ENCODE measurements at regions not wholly inside any gene's neighbourhood (a gene's known extent, or its start where the extent isn't known, plus 50 kb on each side); places are given as distances from the start of the nearest gene placed in this dataset.

DNA sequence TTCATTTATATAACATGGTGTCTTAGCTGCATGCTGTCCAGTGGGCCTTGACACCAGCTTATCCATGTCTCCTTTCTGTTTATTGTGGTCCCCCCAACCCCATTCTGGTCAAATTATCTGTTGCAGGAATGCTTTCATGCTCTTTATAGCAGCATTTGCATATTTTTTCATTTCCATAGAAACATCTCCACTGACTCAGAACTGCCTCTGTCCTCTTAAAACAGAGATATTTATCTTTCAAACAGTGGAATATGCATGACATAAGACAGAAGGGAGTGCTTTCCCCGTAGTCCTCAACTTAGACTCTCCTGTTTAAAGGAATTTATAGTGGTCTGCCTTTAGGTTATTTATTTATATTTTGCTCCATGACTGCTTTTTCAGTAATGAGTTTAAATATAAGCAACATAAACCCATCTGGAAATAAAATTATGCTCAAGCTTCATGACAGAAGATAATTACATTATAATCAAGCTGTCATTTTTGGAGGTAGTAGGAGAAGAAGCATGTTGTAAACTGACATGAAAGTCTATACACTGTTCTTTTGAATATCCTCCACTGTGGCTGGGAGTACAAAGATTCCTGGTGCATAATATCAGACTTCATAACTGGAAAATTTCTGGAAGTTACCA lies 179.5 kb upstream of the CD96 start:
- Histone ChIP-seq H3K79me2 (ENCODE audit: control insufficient read depth in 1 of 2, insufficient read depth in 2 of 2, low read length in 2 of 2) (no peaks in the 10 kb centered on the region), H4K8ac (ENCODE audit: extremely low read depth, insufficient read depth, low read length) (no peak overlapping the region), H3K4me3 (ENCODE audit: extremely low read depth in 1 of 4, insufficient read depth in 2 of 4, low read depth in 3 of 4, low read length in 4 of 4) (no peak overlapping the region), H3K79me1 (ENCODE audit: low read depth, low read length) (no peaks in the 10 kb centered on the region), H3K23ac (ENCODE audit: insufficient read length) (no peak overlapping the region), H3K4ac (replicated peaks; ENCODE audit: insufficient read length, low read depth, low read length) (no peak overlapping the region), H3K14ac (ENCODE audit: insufficient read length) (no peak overlapping the region), H3K36me3 (ENCODE audit: control insufficient read depth in 2 of 4, insufficient read depth in 4 of 4, low read length in 3 of 4) (no peaks in the 10 kb centered on the region), H2BK20ac (ENCODE audit: low read length) (no peak overlapping the region), H2BK120ac (replicated peaks; ENCODE audit: low read depth, low read length) (no peak overlapping the region), H3K27me3 (replicated peaks in 1 of 4; ENCODE audit: control insufficient read depth in 3 of 4, extremely low read depth in 1 of 4, insufficient read depth in 3 of 4, low read length in 3 of 4) (no peaks in the 10 kb centered on the region), H2BK12ac (ENCODE audit: low read depth, low read length) (no peak overlapping the region), H4K91ac (replicated peaks; ENCODE audit: insufficient read length, low read length) (no peak overlapping the region), H3K4me2 (ENCODE audit: insufficient read depth in 1 of 2, low read depth in 2 of 2, low read length in 2 of 2) (no peak overlapping the region), H3K18ac (ENCODE audit: extremely low read depth, low read length) (no peak overlapping the region), H3K9me3 (ENCODE audit: insufficient read depth in 2 of 2, low read depth in 1 of 2, low read length in 1 of 2) (0 out of 4 replicates have a peak, but pooled peaks cover 0 to 3% of the 10 kb centered on the region in 2 experiments), H3K4me1 (replicated peaks in 1 of 4; ENCODE audit: control insufficient read depth in 3 of 4, insufficient read depth in 4 of 4, low read length in 3 of 4) (no peaks in the 10 kb centered on the region), H3K9ac (replicated peaks in 1 of 4; ENCODE audit: extremely low read depth in 1 of 4, low read depth in 3 of 4, low read length in 3 of 4) (no peak overlapping the region), H2AK5ac (ENCODE audit: low read depth, low read length) (no peak overlapping the region), H3K23me2 (ENCODE audit: low read depth, low read length) (no peaks in the 10 kb centered on the region), H4K5ac (ENCODE audit: insufficient read length, low read depth, low read length) (no peak overlapping the region), H2AFZ (ENCODE audit: low read length) (no peak overlapping the region), H4K20me1 (replicated peaks in 1 of 2; ENCODE audit: control insufficient read depth in 1 of 2, insufficient read depth in 2 of 2, low read length in 2 of 2) (no peaks in the 10 kb centered on the region), H2BK15ac (ENCODE audit: low read length) (no peak overlapping the region), H2BK5ac (ENCODE audit: low read depth, low read length) (no peak overlapping the region), H3K56ac (replicated peaks; ENCODE audit: insufficient read length, low read depth, low read length) (no peak overlapping the region), H3K27ac (ENCODE audit: low read depth, low read length) (no peak overlapping the region)
- no peak for FAIRE-seq
- POLR2A ChIA-PET (ENCODE audit: partially characterized antibody): no interaction called here
- CTCF ChIA-PET (ENCODE audit: partially characterized antibody): interaction anchor here (0.8 kb wide), 1 partner anchor 17 kb away, joined by 3 read pairs; no protein-coding TSS in a partner anchor
- 100% methylated on average over 1 of the region's 1 CpG; no CpG with 5 or more reads in 1 of the 2 experiments for WGBS, 2 experiments (ENCODE audit: extremely low coverage in 1 of 2, insufficient coverage in 1 of 2, insufficient read length in 1 of 2, insufficient replicate concordance in 2 of 2, low coverage in 1 of 2, low lambda C conversion rate in 2 of 2, missing lambda C conversion rate in 1 of 2)
- no peak for DNase-seq (ENCODE audit: low read depth in 1 of 2, low spot score in 2 of 2)
- TF ChIP-seq CREB1 (IDR thresholded peaks at IDR 0.05) (no peak), RNF2 (IDR thresholded peaks at IDR 0.05; ENCODE audit: borderline replicate concordance, low read depth, low read length, missing control alignments, poor library complexity, severe bottlenecking) (no peak)

All from H1 (cell line).